Stimulated activated CD8-positive, alpha-beta memory T cell treated with anti-CD3 and anti-CD28 coated beads, Interleukin-7, amount 100 ng/mL, for 1 hour (primary cell): ENCODE measurements at regions not wholly inside any gene's neighbourhood (a gene's known extent, or its start where the extent isn't known, plus 50 kb on each side); places are given as distances from the start of the nearest gene placed in this dataset.

Source experiments
- DNase-seq, 2 donors: peaks; one replicate each; pipeline ENCODE4 v3.0.0-alpha.2; 2020; ENCODE audit warnings: low read depth in 2 of 2

DNA sequence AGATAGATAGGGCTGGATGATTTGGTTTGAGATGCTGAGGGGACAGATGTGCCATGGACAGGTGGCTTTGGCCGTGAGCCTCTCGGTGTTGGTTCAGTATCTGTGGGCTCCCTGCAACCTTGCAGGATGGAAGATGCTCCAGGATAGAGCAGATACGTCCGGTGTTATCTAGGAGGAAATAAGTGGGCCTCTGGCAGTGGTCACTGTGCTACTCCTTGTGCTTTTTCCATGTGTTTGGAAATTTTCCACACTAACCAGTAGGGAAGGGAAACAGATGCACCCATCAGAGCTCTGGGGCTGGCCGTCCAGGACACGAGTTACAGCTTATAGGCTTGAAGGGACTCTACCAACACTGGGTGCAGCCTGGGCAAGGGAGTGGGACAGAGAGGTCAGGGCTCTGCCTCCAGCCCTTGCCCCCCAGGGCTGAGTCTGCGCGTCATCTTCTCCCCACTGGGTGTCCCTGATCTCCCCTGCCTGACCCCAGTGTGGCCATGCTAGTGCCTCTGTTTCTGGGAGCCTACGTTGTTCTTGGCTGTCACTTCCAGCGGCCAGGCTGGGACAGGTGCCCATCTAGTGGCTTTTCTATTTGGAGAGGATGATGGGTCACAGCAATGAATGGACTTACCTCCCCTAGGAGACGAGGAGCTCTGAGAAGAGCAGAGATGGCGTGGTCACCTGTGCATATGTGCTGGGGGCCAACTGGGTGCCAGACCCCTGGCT lies 166.9 kb downstream of the SEC14L1 start:
- no peak for DNase-seq

DNA sequence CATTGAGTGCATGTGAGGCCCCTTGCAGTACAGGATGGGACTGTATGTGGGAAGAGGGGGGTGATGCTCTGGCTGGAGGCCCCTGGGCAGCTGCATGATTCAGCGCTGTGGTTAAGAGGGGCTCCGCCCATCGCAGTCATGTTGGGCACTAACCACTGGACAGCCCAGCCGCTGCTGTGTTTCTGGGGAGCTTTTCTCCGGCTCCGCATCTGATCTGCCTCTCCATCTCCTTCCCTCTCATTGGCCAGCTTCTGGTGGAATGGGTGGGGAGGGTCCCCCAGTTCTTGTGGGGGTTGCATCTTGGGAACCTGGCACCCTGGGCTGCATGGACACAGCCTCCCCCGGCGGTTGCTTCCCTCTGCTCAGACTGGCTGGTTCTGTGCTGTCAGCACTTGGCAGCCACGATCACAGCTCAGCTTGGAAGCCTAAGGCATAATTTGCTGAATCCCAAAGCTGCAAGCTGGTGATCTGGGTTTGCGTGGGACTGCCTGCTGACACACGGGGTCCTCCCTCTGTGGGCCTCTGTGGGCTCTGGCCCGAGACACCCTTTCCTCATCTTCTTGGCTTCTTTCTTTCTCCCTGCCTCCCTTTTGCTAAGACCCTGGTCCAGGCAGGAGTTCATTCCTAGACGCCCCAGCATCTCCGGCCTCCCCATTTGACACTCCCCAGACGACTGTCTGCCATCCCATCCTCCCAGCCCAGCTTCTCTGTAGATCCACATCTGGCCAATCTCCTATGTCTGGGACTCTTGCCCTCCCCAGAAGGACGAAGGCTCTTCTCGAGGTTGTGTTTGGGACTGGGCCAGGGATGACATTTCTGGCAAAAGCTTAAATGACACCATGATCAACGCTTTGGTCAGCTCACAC lies 168.3 kb downstream of the SEC14L1 start:
- DNase-seq, result no peak

DNA sequence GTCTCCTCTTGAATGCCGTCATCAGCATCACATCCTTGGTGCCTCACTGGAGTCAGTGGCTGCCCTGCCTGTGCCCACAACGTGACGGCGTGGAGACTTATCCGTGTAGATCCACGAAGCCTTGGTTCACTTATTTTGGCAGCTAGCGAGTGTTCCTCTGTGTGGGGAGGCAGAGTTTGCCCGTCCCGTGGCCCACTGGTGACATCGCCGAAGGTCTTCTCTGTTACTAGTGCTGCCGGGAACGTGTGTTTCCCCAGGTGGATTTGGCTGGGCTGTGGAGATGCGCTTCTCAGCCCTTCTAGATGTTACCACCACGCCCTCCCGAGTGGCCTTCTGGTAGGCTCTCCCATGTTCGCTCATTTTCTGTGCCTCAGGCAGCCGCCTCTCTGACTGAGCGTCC lies 169.6 kb downstream of the SEC14L1 start:
- DNase-seq, result no peak

DNA sequence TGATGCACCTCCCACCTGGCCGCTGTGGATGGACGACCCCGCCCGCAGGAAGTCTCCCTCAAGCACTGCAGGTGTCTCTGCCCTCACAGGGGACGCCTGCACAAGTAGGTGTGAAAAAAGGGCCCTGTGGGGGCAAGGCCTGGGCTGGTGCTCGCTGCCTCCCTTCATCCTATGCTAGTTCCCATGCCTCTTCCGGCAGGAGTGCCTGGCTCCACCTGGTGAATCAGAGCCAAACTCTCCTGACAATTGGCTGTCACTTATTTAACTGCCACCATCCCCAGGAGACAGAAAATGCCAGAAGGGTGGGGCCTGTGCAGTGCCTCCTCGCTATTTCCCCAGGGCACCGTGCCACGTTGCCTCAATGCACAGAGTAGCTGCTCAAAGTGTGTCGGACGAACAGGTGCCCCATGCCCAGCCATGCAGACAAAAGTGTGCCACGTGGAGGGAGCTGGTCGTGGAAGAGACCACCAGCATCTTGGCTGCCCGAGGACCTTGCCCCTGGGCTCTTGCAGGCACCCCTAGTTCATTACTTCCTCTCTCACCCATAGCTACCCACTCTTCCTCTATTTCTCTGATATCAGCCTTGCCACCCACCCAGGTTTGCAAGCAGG lies 170.7 kb downstream of the SEC14L1 start:
- DNase-seq, result no peak

DNA sequence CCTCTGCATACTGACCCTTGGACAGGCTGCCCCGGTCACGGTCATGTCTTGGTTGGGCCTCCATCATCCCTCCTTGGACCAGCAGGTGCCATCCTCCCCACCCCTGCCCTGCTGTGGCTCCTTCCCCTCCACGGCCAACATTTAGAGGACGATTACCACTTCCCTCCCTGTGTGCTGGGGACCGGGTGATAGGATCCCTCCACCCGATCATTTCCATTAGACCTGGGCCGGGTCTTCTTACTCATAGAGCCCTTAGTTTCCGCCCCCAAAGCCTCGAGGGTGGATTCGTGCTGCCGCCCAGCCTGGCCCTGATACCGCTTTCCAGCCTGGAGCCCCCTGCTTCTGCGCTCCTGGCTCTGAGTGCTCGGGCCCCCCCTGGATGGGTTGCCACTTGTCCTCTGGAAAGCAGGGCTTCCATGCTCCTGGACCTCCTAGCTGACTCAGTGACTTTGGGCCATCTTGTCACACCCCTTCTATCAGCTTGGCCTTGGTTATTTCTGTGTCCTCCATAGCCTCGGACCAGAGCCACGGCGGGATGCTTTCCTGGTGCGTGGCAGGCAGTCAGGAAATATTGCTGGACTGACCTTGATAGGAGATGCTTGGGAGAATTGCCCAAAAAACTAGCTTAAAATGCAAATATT lies 171.4 kb downstream of the SEC14L1 start:
- DNase-seq, result no peak

DNA sequence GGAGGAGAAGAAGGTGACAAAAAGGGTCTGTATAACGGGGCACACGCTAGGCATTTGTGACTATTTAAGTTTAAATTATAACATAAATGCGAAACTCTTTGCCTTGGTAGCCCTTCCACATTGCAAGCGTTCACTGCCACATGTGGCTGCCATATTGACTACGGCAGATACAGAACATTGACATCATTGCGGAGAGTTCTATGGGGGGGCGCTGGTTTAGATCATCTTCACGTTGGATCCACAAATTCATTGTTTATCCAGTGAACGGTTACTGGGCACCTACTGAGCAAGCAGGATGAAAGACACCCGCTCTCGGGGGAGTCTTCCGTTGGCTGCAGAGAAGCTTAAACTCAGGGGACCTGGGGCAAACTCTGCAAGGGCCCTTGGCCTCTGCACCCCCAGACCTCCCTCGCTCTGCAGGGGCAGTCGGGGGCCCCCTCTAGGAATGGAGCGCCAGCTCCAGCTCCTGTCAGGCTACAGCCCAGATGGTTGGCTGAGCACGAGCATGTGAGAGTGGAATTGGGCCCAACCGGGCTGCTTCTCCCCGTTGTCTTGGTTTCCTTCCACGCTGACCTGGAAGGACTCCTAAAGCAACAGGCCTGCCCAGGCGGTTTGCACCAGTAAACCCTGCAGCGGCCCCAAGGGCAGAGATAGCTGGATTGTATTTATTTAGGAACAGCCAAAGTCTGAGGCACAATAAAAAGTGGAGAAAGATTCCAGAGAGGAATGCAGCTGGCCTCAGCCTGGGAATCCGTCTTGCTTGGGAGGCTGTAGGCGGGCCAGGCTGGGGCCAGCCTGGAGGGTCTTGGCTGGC lies 172.2 kb downstream of the SEC14L1 start:
- no peak for DNase-seq

DNA sequence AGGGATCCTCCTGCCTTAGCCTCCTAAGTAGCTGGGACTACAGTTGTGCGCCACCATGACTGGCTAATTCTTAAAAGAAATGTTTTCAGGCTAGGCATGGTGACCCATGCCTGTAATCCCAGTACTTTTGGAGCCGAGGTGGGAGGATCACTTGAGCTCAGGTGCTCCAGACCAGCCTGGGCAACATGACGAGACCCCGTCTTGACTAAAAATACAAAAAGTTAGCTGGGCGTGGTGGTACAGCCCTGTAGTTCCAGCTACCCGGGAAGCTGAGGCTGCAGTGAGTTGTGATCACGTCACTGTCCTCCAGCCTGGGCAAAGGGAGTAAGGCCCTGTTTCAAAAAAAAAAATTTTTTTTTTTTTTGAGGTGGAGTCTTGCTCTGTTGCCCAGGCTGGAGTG lies 173.1 kb downstream of the SEC14L1 start:
- DNase-seq, result no peak

DNA sequence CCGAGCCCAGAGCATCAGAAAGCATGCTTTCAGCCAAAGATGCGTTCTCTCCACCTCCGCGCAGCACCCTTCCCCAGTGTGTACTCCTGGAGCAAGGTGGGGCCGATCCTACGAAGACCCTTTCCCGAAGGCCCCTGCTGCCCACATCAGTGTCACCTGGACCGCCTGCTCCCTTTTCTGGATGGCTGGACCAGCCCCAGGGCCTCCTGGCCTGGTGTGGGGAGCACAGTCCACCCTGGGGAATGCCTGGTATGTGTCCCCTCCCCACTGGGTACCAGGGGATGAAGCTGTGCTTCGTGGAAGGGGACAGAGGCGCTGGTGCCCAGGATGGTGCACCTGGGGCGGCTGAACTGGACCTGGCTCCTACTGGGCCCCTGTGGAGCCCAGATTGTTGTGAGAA lies 173.8 kb downstream of the SEC14L1 start:
- DNase-seq, result no peak

DNA sequence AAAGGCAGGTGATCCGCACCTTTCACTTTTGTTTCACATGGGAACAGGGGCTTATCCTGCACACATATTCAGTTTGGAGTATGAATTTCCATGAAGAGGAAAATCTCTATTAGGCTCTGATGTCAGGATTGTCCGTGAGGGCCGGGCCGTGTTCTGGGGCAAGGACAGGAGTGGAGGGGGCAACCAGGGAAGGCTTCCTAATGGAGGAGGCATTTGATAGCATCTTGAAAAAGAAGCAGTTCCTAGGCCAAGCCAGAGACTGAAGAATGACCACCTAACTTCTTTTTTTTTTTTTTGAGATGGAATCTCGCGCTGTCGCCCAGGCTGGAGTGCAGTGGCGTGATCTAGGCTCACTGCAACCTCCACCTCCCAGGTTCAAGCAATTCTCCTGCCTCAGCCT lies 174.2 kb downstream of the SEC14L1 start:
- no peak for DNase-seq

DNA sequence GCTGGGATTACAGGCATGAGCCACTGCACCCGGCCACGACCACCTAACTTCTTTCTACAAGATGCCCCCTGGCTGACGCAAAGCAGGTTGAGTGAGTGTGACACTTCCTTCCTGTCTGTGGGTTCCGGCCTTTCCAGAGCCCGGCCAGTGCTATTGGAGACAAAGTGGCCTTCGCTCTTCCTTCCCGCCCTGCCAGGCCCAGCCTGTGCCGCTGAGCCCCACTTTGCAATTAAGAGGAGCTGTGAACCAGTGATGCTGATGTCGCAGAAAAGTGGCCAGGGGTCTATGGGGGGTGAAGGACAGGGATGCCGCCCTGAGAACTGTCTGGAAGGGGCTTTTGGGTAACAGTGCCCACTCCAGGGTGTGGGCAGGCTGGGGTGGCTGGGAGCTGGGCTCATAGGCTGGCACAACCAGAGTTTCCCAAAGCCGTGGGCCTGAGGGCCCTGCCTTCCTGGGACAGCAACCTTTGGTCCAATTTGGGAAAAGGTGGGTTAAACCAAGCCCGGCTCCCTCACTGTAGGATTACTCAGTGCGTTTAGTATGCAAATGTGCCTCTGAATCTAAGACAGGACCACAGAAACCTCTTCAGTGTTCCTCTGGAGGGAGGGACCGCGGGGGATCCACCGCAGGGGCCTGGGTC lies 174.9 kb downstream of the SEC14L1 start:
- DNase-seq, result no peak

DNA sequence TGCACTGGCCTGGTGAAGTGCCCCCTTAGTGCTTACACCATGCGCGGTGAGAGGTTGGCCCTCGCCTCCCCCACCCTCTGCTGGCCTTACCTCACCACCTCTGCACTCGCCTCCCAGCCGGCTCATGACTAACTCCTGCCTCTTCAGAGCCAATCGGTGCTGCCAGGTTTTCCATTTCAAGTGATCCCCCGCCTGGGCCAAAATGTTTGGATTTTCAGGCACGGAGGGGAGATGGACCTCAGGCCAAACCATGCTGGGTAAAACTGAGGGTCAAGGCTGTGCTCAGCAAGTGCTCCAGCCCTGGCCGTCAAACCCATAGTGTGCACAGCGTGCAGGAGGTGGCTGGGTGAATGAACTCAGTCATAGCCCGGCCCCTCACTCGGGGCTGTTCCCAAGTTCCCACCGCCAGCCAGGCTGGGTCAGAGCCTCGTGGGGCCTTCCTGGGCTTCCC lies 175.4 kb downstream of the SEC14L1 start:
- no peak for DNase-seq

DNA sequence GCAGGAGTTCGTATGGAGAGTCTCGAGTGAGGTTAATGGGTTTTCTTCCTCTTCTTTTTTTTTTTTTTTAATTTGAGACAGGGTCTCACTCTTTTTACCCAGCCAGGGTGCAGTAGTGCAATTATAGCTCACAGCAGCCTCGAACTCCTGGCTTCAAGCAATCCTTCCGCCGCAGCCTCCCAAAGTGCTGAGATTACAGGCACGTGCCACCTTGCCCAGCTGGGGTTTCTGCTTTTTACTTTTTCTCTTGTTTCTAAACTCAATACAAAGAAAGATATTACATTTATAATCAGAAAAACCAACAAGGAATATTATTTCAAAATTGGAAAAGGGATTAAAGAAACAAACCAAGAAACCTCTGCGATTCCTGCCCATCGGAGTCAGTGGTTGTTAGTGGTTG lies 175.9 kb downstream of the SEC14L1 start:
- no peak for DNase-seq

DNA sequence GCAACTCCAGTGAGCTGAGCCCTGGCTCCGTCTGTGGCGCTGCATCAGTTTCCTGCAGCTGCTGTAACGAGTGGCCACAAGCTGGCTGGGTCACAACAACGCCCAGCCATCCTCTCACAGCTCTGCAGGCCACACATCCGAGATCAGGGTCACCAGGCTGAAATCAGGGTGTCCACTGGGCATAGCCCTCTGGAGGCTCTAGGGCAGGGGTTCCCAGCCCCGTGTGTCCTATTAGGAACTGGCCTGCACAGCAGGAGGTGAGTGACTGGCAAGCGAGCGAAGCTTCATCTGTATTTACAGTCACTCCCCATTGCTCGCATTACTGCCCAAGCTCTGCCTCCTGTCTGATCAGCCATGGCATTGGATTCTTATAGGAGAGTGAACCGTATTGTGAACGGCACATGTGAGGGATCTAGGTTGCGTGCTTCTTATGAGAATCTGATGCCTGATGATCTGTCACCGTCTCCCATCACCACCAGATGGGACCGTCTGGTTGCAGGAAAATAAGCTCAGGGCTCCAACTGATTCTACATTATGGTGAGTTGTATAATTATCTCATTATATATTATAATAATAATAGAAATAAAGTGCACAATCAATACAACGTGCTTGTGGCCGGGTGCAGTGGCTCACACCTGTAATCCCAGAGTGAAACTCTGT lies 176.5 kb downstream of the SEC14L1 start:
- no peak for DNase-seq

DNA sequence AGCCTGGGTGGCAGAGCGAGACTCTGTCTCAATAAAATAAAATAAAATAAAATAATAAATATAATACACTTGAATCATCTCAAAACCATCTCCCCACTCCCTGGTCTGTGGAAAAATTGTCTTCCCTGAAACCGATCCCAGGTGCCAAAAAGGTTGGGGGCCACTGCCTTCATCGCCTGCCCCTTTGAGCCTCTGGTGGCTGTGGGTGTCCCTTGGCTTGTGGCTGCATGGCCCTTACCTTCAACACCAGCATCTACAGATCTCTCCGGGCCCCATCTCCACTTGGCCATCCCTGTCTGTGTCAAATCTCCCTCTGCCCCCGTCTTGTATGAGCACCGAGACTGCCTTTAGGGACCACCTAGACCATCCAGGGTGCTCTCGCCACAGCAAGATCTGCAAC lies 177.3 kb downstream of the SEC14L1 start:
- DNase-seq, result no peak

DNA sequence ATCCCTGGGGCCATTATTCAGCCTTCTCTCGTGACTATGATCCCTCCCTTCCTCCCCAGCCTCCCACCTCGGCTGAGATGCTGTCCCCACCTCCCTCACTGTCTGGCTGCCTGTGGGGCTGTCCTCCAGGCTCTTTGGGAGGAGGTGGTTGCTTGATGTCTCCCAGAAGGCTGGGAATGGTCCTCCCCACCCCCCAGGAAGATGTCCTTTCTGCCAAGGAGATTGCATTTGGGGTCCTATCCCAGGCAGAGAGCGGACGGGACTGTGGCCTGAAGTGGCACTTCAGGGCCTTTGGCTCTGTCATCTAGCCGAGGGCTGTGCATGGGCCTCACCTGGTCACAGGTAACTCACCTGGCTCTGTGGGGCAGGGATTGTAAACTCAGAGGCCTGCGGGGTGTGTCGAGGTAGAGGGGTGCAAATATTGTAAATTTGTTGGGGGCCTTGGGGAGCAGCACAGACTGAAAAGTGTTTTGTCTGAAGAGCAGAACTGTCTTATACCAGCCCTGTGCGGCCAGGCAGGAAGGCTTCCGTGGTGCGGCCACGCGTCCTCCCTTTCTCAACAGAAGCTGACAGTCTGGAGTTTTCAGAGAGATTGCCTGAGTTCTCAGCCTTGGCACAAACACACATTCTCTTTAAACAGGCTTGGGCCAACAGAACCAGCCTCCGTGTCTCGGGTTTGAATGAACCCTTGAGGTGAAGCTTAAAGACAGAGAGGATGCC lies 177.9 kb downstream of the SEC14L1 start:
- DNase-seq, result no peak

DNA sequence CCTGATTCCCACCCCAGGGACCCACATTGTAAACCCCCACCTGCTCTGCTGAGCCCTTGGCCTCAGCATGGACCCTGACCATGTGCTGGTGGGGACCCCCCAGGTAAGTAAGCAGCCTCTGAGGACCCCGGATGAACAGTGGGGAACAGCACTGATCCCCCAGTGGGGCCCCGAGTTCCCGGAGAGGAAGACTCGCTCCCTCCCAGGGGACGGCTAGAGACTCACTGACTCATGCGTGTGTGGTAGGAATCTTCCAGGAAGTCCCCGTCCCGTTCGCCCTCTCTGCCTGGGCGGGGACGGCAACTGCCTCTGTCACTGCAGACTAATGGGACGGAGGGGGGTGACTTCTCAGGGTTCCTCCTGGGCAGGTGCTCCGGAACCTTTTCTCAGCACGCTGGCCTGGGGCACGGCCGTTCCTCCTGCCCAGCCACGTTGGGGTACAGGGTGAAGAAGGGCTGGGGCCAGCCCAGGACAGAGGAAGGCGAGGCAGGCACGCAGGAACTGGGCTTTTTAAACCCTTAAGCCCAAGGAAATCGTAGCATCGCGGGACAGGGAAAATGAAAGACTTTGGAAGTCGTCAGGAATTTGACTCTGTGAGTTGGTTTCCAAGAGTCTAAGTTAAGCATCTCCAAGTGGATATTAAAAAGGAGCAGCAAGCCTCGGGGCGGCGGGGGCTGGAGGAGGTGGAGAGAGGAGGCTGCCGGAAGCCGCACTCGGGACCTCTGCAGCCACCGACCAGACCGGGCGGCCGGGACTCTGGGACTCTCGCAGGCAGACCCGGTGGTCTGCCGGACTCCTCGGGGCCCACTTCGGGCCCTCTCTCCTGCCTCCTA lies 178.7 kb downstream of the SEC14L1 start:
- DNase-seq, result peak in 1 of 2 donors; percentile 48

DNA sequence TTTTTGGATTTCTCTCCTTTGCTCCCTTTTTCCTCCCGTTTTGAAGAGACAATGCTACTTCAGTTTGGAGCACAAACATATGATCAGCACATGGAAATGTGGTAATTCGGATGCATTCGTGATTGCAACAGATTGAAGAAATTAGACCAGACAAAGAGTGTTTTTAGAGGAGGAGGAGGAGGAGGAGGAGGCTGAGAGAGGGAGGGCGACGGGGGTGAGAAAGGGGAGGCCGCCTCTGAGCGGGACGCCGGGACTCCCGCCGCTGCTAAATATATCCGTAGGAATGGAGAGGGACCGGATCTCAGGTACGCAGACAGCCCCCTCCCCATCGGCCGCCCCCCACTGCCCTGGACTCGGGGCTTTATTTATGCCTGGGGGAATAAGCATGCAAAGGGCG lies 179.3 kb downstream of the SEC14L1 start:
- no peak for DNase-seq

DNA sequence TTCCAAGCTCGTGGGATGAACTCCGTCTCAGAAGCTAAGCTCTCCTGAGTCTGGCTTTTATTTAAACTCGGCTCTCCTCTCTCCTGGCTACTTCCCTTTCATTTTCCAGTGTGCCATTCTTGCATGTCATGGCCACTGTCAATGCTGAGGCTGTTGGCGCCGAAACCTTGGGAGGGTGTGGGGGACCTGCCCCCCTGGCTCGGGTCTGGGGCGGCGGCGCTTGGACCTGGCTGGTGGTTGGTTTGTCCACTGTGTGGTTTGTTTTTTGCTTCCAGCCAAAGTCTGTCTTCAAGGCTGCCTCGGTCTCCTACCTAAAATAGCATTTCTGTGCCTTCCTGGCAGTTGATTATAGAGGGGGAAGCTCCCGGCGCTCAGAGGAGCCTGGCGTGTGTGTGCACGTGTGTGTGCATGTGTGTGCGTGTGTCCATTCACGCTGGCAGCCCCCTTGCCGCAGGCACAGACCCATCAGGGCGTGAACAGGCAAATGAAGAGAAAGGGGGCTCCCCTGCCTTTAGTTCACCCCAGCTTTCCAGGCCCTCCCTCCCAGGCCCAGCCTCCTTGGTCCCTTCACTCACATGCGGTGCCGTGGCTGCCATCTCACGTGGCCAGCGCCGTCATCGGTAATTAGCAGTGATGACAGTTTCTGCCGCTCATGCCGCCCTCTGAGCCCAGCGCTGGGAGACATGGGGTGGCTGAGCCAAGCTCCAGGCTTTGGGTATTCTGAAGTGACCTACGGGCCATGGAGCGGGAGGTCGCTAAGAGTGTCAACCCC lies 179.9 kb downstream of the SEC14L1 start:
- no peak for DNase-seq
